ENCODE measurements at regions not wholly inside any gene's neighbourhood (a gene's known extent, or its start where the extent isn't known, plus 50 kb on each side); places are given as distances from the start of the nearest gene placed in this dataset.

GRCh38 chr3:67290438-67290837 lies 292.3 kb downstream of the KBTBD8 start:
- no peak for DNase-seq

DNA sequence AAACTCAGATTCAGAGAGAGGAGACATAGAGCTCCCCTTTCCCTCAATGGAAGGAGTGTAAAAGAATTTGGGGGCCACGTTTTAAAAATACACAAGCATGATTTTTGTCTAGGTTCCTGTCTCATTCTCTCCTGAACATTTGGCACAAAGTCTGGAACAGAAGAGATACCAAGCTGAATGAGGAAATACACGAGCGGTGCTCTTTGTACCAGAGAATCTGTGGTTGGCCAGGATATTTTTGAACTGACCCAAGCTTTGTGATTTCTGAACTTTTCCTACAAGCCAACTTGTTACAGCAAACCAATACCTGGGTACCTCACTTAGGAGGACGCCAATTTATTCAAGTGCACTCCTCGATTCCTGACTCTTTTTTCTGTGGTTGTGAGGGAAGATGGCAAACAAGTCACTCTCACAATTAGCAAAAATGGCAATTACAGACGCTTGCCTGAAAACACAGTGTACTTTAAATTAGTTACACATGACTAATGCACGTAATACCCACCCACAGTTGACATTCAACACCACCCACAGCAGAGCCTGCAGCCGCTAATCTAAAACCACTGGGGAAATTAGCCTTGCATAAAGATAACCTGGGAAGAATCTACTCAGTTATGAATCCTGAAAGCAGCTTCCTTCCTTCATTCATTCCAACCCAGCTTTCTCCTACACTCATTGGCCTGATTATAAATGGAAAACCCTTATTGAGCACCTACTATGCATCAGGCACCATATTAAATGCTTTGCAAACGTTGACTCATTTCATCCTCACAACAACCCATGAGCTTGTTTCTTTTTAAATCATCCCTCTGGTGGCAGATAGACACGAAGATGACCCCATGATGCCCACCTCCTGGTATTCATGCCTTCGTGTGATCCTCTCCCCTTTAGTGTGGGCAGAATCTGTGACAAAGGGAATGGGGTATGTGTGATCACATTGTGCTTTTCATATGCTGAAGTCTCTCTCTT lies 293.5 kb downstream of the KBTBD8 start:
- DNase-seq, result no peak

- DNase-seq, result no peak
Measured at GRCh38 chr3:67292356-67293121, 294.4 kb downstream of the KBTBD8 start.

DNA sequence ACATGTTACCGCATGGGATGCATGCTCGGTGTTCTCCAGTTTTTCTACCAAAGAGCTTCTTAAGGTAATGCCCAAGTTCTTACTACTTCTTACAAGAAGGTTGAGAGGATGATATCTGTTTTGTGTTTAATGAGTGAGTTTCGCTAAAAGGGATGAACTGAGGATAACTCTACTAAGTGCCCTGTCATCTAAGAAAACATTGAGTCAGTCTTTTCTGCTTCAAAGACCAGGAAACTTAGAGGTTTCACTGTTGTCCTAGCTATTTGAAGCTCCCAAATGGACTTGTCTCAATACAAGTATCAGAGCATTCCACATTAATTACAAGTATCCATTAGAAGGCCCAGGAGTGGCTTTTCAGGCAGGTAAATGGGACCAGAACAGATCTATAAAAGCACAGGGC lies 296.2 kb downstream of the KBTBD8 start:
- no peak for DNase-seq

DNA sequence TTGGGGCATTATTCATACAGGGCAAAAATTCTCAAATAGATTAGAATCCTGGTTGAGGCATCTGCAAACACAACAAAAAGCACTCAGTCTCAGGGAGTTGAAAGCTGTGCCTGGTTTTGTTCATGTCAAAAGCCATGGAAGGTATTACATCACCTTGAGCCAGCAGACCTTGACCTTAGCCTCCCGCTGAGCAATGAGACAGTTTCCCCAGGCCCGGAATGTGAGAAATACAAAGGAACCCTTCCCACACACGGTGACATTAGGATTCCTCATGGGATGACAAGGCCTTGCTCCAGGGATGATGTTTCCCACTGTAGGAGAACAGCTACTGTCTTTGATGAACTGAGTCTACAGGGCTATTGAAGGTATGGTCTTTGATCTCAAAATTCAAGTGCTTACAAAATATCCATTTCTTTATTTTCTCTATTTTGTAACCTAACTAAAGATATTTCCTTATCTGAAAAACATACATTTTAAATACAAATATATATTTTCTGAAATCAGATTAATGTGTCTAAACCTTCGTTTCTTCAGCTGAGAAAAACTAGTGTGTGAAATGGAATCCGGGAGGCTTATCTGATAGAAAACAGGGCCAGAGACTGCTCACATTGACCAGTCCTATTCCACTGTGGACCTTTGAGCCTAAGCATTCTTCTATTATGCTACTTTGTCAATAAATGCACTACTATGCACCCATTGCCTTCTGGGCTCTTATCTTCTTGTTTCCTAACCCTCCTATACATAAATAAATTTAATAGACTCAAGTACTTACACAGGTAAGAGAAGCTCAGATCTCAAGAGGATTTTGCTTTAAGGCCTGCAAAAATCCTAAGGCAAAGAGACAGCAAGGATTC lies 298.2 kb downstream of the KBTBD8 start:
- no peak for DNase-seq

DNA sequence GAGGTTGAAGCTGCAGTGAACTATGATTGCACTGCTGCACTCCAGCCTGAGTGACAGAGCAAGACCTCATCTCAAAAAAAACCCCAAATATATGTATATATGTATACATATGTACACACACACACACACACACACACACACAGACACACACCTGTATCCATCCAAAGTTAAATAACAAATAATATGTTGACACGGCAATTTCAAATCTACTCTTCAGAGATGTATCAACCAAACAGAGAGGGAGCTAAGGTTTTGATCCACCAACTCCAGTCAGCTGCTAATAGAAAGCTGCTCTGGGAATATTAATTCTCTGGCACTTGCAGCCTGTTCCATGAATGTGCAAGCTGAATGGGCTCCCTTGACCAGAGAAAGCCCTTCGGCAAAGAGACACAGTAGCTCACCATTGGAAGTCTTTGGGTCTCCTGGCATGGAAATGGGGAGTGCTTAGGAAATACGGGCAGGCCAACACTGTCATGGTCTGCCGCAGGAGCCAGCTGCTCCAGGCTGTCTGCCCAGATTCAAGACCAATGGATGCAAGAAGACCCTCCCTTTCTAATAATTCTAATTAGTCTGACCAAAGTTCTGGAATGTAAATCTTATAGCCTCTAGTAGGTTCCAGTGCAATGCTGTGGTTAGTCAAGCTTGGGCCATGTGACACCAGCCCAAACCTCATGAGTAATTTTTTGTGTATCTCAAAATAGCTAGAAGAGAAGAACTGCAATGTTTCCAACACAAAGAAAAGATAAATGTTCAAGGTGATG lies 299.8 kb downstream of the KBTBD8 start:
- no peak for DNase-seq

DNA sequence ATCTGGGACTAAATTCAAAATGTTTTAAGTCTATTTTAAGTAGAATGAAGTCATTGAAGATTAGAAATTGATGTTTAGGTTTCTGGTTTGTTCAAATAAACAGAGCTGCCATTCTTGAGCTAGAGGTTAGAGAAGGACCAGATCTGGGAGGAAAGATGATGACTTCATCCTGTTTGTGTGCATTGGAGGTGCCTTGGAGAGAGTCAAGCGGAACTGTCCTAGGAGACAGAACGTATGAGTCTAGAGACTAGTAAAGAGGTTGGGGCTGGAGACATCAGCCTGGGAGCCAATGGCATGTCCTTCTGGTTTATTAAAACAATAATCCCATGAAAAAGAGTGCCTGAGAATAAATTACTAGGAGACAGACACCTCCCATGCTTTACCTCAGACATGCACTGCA lies 303.4 kb downstream of the KBTBD8 start:
- DNase-seq, result no peak

GRCh38 chr3:67302489-67302888 lies 304.4 kb downstream of the KBTBD8 start:
- DNase-seq, result no peak

GRCh38 chr3:67305160-67305559 lies 307.1 kb downstream of the KBTBD8 start:
- DNase-seq, result no peak

GRCh38 chr3:67305922-67306321 lies 307.8 kb downstream of the KBTBD8 start:
- DNase-seq, result no peak

DNA sequence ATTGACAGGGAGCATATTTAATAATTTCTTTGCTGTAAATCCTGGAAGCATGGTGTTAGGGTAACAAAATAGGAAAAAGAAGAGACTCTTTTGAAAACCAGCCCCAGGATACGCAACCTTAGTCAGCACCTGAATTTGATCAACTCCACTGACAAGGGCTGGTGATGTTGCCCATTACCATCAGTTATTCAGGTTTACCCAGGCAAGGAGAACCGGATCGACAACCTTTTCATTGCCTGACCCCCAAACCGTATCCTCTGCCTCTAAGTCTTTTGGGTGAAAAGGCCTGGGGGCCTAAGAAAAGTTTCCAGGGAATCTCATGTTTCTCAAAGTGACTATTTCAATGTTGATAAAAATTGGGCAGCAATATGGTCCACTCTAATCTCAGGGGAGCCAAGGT lies 313.3 kb downstream of the KBTBD8 start:
- DNase-seq, result no peak

DNA sequence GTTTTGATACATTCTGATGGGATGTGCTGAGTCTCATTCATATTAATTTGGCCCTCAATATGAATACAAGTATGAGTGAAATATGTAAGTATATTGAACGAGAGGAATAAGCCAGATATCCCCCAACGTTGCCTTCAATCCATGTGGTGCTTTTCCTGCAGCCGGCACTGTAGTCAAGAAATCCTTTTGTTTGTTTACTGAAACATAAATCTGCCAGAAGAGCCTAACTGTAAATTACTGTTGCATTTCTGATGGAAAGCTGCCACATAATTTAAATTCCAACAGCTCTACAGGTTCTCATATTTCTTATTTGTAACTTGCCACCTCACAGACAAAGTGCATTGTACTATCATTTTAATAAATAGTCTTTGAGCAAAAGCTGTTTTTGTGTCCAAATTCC lies 314.0 kb downstream of the KBTBD8 start:
- DNase-seq, result no peak

DNA sequence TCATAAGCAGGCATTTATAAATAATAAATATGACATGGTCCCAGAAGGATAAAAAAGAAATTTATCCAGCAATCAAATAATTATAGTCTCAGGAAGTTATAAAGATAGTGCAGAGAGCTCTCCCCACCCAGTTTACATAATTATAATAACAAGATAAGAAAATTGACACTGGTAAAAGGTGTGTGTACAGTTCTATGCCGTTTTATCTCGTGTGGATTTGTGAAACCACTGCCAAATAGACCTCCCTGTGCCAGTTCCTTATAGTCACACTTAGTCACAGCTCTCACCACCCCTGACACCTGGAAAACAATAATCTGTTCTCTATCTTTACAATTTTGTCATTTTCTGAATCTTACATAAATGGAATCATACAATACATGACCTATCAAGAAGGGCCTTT lies 320.1 kb downstream of the KBTBD8 start:
- DNase-seq, result no peak

DNA sequence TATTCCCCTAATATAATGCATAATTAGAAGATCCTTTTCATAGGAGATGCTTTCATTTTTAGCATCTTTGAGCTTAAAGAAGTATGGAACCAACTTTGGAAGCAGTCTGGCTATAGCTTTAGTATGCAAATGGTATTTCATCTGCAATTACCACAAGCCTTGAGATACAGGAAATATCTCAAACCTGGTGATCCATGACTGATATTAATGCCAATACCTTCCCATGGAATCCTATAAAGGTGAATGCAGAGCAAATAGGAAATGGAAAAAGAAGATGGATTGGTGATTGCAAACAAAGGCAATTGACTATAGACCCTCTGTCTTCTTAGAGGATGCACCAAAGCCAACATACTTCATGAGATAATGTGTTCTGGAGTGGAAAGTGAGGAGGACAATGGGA lies 326.4 kb downstream of the KBTBD8 start:
- no peak for DNase-seq

Data from T-helper 2 cell (primary cell).